VCaP (cell line): ENCODE measurements at regions not wholly inside any gene's neighbourhood (a gene's known extent, or its start where the extent isn't known, plus 50 kb on each side); places are given as distances from the start of the nearest gene placed in this dataset.

Experiments
- H3K27ac ChIP-seq: fragments of 450-650 bp; 2 replicates; pipeline ENCODE4 v1.5.1; 2017
- CTCF ChIP-seq: fragments of 450-650 bp; conservative IDR thresholded peaks from 2 replicates; pipeline ENCODE4 v1.5.1; 2017; ENCODE audit warnings: mild to moderate bottlenecking, moderate library complexity

- TF ChIP-seq CTCF: no peak
- no peak overlapping the region for H3K27ac ChIP-seq
These were observed 258.9 kb upstream of the PROX1 start for GRCh38 chr1:213728593-213729536.

GRCh38 chr1:213733705-213734104 is 254.1 kb upstream of the PROX1 start:
- no peak overlapping the region for H3K27ac ChIP-seq
- no peak for TF ChIP-seq CTCF

GRCh38 chr1:213737398-213738035 is 250.3 kb upstream of the PROX1 start:
- no peak for TF ChIP-seq CTCF
- H3K27ac ChIP-seq: no peak overlapping the region

- no peak for TF ChIP-seq CTCF
- H3K27ac ChIP-seq: no peak overlapping the region
These were observed 249.1 kb upstream of the PROX1 start for GRCh38 chr1:213738658-213739057.

- no peak overlapping the region for H3K27ac ChIP-seq
- TF ChIP-seq CTCF: no peak
These were observed 244.8 kb upstream of the PROX1 start for GRCh38 chr1:213742992-213743391.

- no peak for TF ChIP-seq CTCF
- H3K27ac ChIP-seq: no peak overlapping the region
These were observed 243.0 kb upstream of the PROX1 start for GRCh38 chr1:213744780-213745179.

- H3K27ac ChIP-seq: no peak overlapping the region
- no peak for TF ChIP-seq CTCF
These were observed 242.3 kb upstream of the PROX1 start for GRCh38 chr1:213745451-213745850.
